ENCODE measurements at regions not wholly inside any gene's neighbourhood (a gene's known extent, or its start where the extent isn't known, plus 50 kb on each side); places are given as distances from the start of the nearest gene placed in this dataset.

DNA sequence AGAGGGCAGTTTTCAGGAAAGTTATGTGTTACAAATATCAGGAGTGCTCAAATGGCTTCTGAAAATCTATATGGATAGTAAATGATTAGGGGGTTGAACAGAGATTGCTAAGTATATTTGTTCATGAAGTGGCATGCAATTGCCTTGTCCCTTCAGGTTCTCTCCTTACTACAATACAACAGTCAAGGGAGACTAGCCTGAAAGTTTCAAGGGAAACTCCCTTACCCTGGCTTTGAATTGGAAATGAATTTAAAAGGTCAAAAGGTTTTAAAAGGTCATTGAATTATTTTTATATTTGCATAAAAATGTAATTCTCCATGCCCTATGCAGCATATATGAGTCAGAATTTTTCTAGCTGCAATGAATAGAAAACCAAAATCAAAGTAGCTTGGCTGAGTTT is 253.1 kb upstream of the SYT1 start:
- no peak for DNase-seq

- DNase-seq, result no peak
These were observed 252.4 kb upstream of the SYT1 start for GRCh38 chr12:78612190-78612589.

- no peak for DNase-seq
These were observed 246.9 kb upstream of the SYT1 start for GRCh38 chr12:78617683-78618082.

- DNase-seq, result no peak
These were observed 241.9 kb upstream of the SYT1 start for GRCh38 chr12:78622529-78623195.

- no peak for DNase-seq
These were observed 236.0 kb upstream of the SYT1 start for GRCh38 chr12:78628491-78629100.

- no peak for DNase-seq
These were observed 228.2 kb upstream of the SYT1 start for GRCh38 chr12:78636231-78636855.

DNA sequence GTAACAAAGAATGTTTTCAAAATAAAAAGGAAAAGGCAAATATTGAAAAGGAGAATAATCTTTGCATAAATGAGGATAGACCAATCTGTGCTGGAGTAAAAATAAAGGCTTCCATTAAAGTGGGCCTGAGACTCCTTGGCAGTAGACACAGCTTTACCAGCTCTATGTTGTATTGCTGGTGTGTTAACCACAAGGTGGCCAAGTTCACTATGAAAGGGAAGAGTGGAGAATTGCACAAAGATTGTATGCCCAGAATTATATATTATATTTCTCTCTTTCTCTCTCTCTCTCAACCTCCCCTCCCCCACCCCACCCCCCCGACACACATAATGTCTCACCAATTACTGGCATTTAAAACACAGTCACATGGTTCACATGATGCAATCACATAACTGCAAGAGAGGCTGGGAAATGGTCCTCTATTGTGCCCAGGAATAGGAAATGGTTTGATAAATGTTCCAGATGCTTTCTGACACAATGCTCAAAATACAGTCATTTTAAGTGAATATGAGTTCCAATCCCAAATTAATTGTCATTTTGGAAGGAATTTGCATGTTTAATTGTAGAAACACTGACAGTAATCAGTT is 222.6 kb upstream of the SYT1 start:
- no peak for DNase-seq

DNA sequence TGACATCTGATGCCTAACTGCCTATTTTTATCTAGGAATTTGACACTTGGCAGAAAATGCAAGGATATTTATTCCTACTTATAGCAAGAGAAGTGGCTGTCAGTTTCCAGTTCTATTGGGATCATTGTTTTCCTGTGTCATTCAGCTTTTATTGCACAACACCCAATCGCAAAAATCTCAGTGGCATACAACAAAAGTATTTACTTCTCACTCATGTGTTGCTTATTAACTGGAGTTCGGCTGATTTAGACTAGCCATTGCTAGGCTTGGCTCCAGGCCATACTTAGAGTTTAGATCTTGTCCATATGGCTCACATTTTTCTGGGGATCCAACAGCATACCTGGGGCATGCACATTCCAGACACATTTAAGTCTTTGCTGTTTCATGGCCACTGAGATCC is 218.6 kb upstream of the SYT1 start:
- no peak for DNase-seq

DNA sequence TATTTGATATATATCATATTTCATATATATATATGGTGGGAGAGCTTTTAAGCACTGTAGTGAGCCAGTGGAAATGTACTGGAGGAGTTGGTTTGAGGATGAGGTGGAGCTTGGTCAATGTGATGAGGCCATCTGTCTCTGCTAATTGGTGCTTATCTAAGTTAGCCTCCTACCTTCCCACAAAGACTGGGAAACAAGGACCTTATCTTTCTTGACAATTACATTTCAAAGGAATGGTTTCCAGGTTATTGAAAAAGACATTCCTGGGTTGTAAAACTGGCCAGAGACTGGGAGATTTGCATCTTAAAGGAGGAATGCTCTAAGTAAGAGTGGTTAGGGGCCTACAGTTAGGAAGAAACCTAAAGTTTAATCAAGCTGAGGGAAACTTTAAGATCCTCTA is 212.8 kb upstream of the SYT1 start:
- DNase-seq, result no peak

GRCh38 chr12:78666584-78666983 is 198.0 kb upstream of the SYT1 start:
- DNase-seq, result no peak

DNA sequence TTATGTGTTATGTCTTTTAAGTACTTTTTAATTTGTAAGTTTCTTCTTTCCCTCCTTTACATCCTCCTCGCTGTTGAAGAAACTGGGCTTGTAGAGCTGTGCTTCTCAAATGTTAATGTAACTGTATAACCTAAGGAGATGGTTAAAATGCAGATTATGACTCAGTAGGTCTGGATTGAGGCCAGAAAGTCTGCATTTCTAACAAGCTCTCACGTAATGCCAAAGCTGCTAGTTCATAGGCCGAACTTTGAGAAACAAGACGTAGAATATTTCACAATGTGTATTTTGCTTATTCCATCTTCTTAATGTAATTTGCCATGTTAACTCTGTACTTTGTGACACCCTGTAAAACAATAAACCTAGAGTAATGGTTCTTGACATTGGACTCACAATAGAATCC is 193.3 kb upstream of the SYT1 start:
- DNase-seq, result no peak

DNA sequence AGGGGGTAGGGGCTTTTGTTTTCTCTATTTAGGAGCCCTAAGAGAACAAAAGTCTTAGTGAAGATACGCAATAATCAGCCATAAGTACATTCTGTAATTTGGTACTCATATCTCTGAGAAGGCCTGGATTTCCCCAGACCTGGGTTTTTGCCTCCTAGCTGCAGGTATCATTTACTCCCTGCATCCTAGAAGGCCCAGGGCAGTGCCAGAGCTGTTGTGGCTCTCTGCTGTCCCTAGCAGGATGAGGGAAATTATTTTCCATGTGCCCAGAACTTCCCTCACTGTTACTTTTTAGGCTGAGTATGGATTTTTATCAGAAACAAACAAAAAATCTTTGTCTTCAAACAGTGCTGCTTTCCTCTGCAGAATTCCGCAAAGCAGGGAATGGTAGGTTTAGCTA is 192.5 kb upstream of the SYT1 start:
- DNase-seq, result no peak

GRCh38 chr12:78674311-78675090 is 190.1 kb upstream of the SYT1 start:
- DNase-seq, result no peak

DNA sequence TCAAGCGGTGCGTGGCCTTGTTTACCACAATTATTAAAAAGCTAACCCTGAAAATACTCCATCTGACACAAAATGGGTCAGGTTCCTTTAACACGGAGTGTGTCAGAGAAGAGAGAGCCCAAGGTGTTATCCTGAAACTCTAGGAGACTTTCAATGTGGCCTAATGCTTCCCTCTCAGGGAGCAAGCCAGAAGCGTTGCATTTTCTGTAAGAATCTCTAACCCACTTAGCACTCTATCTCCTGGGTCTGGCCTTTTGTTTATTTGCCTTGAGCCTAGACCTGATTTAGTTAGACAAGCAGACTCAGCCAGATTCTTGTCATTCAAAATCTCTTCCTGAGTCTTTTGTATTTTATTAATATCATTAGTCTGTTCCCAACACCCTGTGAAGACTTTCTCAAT is 184.0 kb upstream of the SYT1 start:
- no peak for DNase-seq

- no peak for DNase-seq
These were observed 181.5 kb upstream of the SYT1 start for GRCh38 chr12:78683031-78683430.

DNA sequence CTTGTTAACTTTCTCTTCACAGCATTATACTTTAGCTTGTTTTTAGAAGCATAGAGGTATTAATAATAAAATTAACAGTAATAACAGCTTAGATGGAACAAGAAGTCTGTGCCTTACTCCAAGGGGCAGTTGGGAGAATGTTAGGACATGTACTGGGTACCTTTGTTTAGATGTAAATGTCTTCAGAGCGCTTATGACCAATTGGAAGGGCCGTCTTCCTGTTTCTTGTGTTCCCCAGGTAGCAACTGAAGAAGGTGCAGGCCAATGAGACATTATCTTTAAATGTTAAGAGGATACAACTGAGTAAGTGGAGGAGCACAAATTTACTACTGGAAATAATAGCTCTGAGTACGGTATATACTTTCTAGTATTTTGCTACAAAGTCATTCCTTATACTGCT is 180.9 kb upstream of the SYT1 start:
- DNase-seq, result no peak

DNA sequence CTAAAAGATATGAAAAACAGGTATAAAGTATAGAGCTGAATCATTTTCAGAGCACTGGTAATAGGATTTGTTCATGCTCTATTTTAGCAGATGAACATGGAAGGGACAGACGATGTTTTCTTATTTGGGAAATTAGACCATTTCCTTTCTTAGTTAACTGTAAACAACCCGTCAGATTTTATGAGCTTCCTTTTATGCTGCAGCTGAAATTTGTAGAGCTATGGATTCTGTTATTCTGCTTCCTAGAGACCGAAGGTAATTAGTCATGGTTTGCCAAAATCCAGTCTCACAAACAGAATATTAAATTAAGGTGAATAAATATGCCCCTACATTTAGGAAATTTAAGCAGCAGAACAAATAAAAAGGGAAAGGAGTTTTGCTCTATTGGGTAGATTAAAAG is 180.2 kb upstream of the SYT1 start:
- DNase-seq, result peak; percentile 36

- no peak for DNase-seq
These were observed 168.8 kb upstream of the SYT1 start for GRCh38 chr12:78695749-78696148.

- no peak for DNase-seq
These were observed 168.3 kb upstream of the SYT1 start for GRCh38 chr12:78696267-78696666.

GRCh38 chr12:78697817-78698415 is 166.7 kb upstream of the SYT1 start:
- DNase-seq, result no peak

DNA sequence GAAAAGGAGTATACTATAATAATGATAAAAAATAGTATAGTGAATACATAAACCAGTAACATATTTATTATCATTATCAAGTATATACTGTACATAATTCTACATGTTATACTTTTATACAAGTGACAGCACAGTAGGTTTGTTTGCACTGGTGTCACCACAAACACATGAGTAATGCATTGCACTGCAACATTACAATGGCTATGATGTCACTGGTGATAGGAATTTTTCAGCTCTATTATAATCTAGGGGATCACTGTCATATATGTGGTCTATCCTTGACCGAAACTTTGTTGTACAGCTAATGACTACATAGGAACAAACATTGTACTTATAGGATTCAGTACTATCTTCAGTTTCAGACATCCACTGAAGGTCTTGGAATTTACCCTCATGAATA is 165.8 kb upstream of the SYT1 start:
- no peak for DNase-seq

DNA sequence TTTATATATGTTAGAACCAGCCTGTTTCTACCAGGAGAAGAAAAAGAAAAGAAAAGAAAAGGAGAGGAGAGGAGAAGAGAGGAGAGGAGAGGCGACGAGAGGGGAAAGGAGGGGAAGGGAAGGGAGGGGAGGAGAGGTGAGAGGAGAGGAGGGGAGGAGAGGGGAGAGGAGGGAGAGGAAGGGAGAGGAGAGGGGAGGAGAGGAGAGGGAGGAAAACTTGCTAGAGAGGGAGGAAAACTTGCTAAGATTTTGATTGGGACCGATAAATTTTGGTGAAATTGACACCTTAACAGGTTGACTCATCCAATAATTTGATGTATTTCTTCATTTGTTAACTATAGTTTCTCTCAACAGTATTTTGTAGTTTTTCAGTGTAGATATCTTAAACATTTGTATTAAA is 164.0 kb upstream of the SYT1 start:
- no peak for DNase-seq

Data from NCI-H2081 treated with DMSO at 0.1 percent for 48 hours (cell line).